GM12875 (cell line): ENCODE measurements at regions not wholly inside any gene's neighbourhood (a gene's known extent, or its start where the extent isn't known, plus 50 kb on each side); places are given as distances from the start of the nearest gene placed in this dataset.

Source experiments
- H3K4me3 ChIP-seq: one replicate; pipeline ENCODE4 v1.5.1; 2011; ENCODE audit warnings: low read depth, low read length, control low read depth
- CTCF ChIP-seq: IDR thresholded peaks from 2 replicates; pipeline ENCODE4 v1.5.1; 2011; ENCODE audit warnings: low read depth, mild to moderate bottlenecking, control low read depth, inconsistent platforms, low read length, moderate library complexity, borderline replicate concordance; ENCODE audit not compliant: insufficient read depth

GRCh38 chr6:140209775-140210174, 835.3 kb upstream of the CITED2 start:
- no peak for TF ChIP-seq CTCF
- no peak overlapping the region for H3K4me3 ChIP-seq

- H3K4me3 ChIP-seq: no peak overlapping the region
- no peak for TF ChIP-seq CTCF
These were observed 833.8 kb upstream of the CITED2 start for GRCh38 chr6:140208286-140208685.

GRCh38 chr6:140205795-140206593, 831.5 kb upstream of the CITED2 start:
- no peak overlapping the region for H3K4me3 ChIP-seq
- TF ChIP-seq CTCF: no peak

- no peak overlapping the region for H3K4me3 ChIP-seq
- TF ChIP-seq CTCF: no peak
These were observed 829.7 kb upstream of the CITED2 start for GRCh38 chr6:140204154-140204553.

- no peak overlapping the region for H3K4me3 ChIP-seq
- no peak for TF ChIP-seq CTCF
These were observed 829.3 kb upstream of the CITED2 start for GRCh38 chr6:140203661-140204147.

GRCh38 chr6:140202964-140203515, 828.6 kb upstream of the CITED2 start:
- no peak overlapping the region for H3K4me3 ChIP-seq
- no peak for TF ChIP-seq CTCF
